Left lobe of liver (tissue), 2 donors: ENCODE measurements at regions not wholly inside any gene's neighbourhood (a gene's known extent, or its start where the extent isn't known, plus 50 kb on each side); places are given as distances from the start of the nearest gene placed in this dataset.
"Not testable (repeated sequence)": the region's sequence is repeated elsewhere in the genome, so short reads cannot be mapped to it uniquely, and the experiment has no call there.

Experiments used
- ATAC-seq: fragments of 200-7000 bp; cut with Tn5 transposase; one replicate; pipeline ENCODE4 v1.9.1; 2020; ENCODE audit warnings: mild to moderate bottlenecking, moderate library complexity
- DNase-seq: peaks from one replicate; pipeline ENCODE4 v3.0.0-alpha.2; 2020; ENCODE audit warnings: low spot score
- donor health status: DM: no; HTN: no; CAD: no; lungs with moderate emphysema.
- donor health status: DM: no; HTN: yes; CAD: no.

DNA sequence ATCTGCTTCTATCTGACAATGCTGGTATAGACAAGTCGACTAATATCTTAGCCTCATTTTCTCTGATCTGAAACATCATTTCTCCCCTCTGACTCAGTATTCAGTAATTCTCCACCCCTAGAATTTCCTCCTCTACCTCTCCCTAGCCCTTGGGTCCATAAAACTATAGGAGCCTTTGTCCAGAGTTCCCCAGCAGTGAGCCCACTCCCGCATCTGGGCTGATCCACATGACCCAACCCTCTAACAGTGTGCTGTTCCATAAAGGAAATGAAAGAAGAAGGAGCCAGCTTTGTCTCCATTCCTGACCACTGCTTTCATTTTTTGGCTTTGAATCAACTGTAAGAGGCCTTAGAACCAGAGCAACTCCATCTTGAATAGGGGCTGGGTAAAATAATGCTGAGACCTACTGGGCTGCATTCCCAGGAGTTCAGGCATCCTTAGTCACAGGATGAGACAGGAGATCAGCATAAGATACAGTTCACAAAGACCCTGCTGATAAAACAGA is 222.7 kb upstream of the CDH8 start:
- not testable (repeated sequence) for ATAC-seq, DNase-seq

- ATAC-seq (peak; percentile 35), DNase-seq (no peak)
Observed at GRCh38 chr16:62256406-62256805, 220.2 kb upstream of the CDH8 start.

GRCh38 chr16:62254847-62255246 is 218.6 kb upstream of the CDH8 start:
- ATAC-seq (no peak), DNase-seq (no peak)

GRCh38 chr16:62254372-62254771 is 218.1 kb upstream of the CDH8 start:
- DNase-seq (no peak), ATAC-seq (no peak)

DNA sequence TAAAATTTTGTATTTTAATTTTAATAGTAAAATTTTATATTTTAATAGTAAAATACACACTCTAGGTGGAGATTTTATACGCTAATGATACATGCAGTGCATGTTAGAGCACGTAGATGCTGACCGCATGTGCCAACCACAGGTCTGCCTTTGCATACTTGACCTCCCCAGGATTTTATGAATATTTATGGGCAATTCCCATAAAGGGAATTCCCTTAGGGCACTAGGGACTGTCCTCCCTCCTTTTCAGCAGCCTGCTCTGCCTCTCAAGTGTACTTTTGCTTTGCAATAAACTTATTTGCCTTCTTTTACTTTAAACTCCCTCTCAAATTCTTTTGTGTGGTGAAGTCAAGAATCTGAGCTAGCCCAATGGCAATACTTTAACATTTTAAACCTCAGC is 217.7 kb upstream of the CDH8 start:
- ATAC-seq (no peak), DNase-seq (no peak)

- no peak for ATAC-seq
- DNase-seq, result no peak
Observed at GRCh38 chr16:62249069-62249468, 212.8 kb upstream of the CDH8 start.

- ATAC-seq, result no peak
Observed at GRCh38 chr16:62240722-62241121, 204.5 kb upstream of the CDH8 start.

GRCh38 chr16:62225675-62226074 is 189.4 kb upstream of the CDH8 start:
- DNase-seq, result peak; percentile 81
- peak; percentile 100 for ATAC-seq

More at GRCh38 chr16:62240722-62241121, 204.5 kb upstream of the CDH8 start:
- DNase-seq, result no peak

- DNase-seq, result no peak
- ATAC-seq, result no peak
Observed at GRCh38 chr16:62224646-62225209, 188.5 kb upstream of the CDH8 start.

DNA sequence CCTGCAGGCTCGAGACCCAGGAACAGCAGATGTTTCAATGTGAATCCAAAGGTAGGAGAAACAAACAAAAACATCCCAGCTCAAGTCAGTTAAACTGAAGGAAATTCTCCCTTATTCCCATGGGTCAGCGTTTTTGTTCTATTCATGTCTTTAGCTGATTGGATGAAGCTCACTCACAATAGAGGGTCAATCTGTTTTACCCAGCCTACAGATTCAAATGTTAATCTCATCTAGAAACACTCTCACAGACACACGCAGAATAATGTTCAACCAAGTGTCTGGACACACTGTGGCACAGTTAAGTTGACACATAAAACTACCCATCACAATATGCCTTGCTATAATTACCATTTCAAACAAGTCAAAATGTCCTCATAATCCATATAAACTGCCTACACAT is 180.6 kb upstream of the CDH8 start:
- ATAC-seq (no peak), DNase-seq (no peak)

DNA sequence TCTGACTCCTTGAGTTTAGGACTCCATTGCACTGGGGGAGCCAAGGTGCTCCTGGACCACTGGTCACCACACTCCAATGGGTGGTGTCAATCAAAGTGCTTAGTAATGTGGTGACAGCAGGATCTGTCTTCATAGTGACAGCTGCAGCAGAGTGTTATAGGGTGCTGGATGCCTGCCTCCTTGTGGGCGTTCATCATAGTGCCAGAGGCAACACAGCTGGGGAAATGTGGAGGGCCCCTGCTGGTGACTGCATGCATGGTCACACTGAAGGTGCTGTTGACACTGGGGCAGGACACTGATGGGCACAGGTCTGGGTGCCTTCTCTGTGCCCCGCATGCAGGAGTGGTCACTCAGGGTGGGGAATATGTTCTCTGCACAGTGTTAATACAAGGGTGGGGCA is 177.5 kb upstream of the CDH8 start:
- no peak for DNase-seq
- ATAC-seq, result no peak

- no peak for ATAC-seq
- DNase-seq, result no peak
Observed at GRCh38 chr16:62208934-62209333, 172.7 kb upstream of the CDH8 start.

DNA sequence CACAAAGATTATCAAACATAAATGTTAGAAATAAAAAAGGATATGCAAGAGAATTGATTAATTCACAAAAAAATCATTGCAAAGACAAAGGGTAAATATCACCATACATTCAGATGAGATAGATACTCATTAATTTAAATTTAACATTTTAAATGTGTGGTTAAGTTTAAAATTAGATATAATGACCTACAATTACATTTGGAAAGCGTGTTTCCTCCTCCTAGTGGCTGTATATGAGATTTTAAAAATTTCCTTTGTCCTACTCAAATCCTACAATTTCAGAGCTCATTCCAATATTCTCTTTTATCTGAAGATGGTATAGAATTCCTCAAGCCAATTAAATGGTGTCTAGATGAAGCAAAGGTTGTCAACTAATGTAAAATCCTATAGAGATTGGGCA is 169.2 kb upstream of the CDH8 start:
- DNase-seq (no peak), ATAC-seq (no peak)

GRCh38 chr16:62201911-62202310 is 165.7 kb upstream of the CDH8 start:
- DNase-seq, result no peak
- no peak for ATAC-seq

DNA sequence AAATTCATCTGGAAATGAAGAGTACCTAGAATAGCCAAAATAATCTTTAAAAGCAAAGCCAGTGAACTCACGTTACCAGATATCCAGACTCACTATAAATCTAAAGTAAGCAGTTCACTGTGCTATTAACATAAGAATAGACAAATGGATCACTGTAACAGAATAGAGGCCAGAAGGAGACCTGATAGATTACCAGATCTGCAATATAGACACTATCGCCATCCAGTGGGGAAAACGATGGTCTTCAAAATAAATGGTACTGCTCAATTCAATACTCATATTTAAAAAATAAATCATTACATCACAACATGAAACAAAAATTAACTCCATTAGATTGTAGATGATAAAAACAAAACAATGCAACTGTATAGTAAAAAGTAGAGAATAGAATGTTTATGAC is 158.6 kb upstream of the CDH8 start:
- ATAC-seq (no peak), DNase-seq (no peak)

DNA sequence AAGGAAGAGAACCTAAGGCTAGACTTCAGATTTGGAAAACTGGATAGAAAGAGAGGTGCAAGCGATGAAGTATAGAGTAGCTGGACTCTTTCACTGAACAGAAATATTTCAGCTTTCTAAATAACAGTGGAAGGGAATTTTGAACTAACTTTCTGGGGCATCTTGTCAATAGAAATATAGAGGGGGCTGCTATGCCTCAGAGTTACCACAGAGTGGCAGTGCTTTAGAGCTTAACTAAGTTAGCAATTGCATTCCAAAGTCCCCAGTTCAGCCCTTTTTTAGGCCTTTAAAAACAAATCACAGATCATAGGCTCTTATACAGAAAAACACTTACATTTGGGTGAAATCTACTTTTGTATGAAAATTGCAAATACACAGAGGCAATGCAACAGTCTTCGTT is 154.2 kb upstream of the CDH8 start:
- no peak for DNase-seq
- peak; percentile 84 for ATAC-seq

- ATAC-seq (no peak), DNase-seq (no peak)
Observed at GRCh38 chr16:62177351-62178203, 141.3 kb upstream of the CDH8 start.

- no peak for DNase-seq
- ATAC-seq, result no peak
Observed at GRCh38 chr16:62170642-62171041, 134.4 kb upstream of the CDH8 start.

GRCh38 chr16:62167551-62167950 is 131.3 kb upstream of the CDH8 start:
- ATAC-seq (no peak), DNase-seq (no peak)

DNA sequence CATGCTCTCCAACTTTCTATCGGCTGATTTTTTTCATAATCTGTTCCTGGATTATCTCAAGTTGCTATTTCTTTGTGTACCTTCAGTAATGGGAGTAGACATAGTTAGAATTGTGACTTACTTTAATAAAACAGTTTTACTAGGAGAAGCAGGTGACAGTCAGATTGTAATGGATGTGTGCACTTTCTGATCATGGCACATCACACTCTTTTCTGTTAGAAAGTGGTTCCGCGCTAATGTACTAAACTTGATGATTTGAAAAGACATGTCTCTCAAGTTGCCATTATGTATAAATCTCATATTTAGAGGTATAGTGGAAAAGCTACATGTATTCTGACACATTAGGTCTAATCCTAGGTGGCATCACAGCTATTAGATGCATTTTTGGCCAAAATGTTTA is 121.3 kb upstream of the CDH8 start:
- DNase-seq (no peak), ATAC-seq (no peak)

DNA sequence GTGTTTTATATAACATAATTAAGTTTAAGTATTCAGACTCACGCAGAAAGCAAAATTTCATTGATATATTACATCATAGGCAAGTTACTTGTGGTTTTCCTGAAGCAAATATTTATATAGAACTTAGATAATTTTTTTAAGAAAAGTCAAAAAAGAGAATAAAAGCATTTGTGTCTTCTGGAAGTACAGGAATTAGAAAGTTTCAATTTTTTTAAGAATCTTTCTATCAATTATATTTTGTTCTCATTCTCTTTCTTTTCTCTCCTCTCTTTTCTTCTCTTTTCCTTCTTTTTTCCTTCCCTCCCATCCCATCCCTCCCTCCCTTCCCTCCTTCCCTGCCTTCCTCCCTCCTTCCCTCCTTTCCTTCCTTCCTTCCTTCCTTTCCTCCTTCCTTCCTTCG is 120.7 kb upstream of the CDH8 start:
- ATAC-seq, result no peak
- no peak for DNase-seq

DNA sequence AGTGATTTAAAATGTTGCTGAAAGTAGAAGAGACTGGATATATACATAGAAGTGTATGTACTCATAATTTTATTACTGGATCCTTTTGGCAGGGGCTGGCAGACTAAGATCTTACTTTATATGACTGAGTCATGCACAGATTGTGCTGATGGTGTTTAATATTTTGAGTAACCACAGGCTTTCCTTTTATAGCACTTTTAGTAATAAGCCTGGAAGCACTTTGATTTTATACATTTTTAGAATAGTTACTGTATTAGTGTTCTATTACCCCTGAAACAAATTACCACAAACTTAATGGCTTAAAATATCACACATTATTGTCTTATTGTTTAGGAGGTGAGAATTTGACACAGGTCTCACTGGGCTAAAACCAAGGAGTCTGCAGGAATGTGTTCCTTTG is 113.4 kb upstream of the CDH8 start:
- ATAC-seq, result no peak
- DNase-seq, result no peak

- ATAC-seq (no peak), DNase-seq (no peak)
Observed at GRCh38 chr16:62137996-62138395, 101.8 kb upstream of the CDH8 start.
